GM20431 (cell line): ENCODE measurements at regions not wholly inside any gene's neighbourhood (a gene's known extent, or its start where the extent isn't known, plus 50 kb on each side); places are given as distances from the start of the nearest gene placed in this dataset.

ENCODE experiments used
- in situ Hi-C: fragments of 300-500 bp; cut with MseI, MboI; formaldehyde crosslinking; loops from one replicate; pipeline ENCODE4 v1.15.0; 2020; ENCODE audit warnings: low sequenced_read_pairs; ENCODE audit not compliant: unreplicated experiment

GRCh38 chr15:47529241-47529640 is 188.1 kb upstream of the SEMA6D start:
- in situ Hi-C loops: no loop called here

DNA sequence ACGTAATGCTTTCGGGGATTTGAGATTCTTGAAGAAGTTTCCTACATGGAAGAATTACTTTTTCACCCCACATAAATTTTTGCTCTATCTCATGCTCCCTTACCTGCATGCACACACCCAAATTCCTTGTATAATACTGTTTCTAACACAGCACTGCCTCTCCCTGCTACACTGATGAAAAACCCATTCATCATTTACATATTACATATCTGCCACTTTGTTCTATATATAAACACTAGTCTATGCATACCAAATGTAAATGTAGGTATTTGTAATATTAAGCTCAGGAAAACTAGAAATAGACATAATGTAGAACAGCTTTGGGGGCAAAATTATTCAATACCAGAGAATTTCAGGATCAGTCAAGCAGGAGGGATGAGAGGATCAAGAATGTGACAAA is 182.6 kb upstream of the SEMA6D start:
- in situ Hi-C loops: no loop called here

- in situ Hi-C loops: no loop called here
Measured at GRCh38 chr15:47541562-47541961, 175.7 kb upstream of the SEMA6D start.

DNA sequence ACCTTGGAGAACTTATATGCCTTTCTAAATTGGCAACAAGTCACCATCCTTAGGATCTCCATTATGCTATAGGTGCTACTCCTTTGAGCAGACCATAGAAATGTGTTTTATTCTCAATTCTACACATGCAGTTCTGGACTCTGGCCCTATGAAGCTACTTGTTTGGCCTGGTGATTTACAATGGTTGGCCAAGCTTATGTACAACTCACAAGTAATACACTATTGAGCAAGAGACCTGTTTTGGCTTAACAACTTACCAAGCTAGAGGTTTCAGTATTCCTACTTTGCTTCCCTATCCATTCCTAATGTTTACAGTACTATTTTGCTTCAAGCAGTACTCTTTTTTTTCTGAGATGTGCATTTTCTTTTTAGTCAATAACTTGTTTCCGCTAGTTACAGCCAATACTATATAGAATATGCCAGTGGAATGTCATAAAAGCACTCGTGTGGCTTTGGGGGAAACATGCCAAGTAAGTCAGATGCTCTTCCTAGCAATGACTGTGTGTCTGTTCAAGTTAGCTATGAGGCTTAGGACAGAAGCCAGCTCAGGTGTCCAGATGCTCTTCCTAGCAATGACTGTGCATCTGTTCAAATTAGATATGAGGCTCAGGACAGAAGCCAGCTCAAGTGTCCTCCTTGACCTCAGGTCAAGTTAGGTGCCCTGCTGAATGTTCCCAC is 174.9 kb upstream of the SEMA6D start:
- in situ Hi-C loops: no loop called here

DNA sequence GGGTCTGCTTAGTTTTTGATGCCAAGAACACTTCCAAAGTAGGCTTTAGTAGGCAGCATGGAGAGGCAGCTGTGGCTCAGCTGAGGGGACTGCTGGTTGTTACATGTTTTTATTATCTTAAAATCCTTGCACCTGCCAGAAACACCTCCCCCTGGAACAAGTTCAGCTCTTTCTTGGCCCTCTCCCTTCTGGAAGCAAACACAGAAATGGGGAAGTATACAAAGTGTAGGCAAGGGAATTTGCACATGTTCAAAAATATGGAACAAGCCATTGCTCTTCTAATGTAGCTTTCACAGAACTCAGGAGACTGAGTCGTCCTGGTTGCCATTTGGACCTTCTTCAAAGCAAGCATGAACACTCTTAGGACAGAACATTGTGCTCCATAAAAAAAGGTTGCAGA is 169.1 kb upstream of the SEMA6D start:
- in situ Hi-C loops: no loop called here

GRCh38 chr15:47548986-47549385 is 168.3 kb upstream of the SEMA6D start:
- in situ Hi-C loops: no loop called here

DNA sequence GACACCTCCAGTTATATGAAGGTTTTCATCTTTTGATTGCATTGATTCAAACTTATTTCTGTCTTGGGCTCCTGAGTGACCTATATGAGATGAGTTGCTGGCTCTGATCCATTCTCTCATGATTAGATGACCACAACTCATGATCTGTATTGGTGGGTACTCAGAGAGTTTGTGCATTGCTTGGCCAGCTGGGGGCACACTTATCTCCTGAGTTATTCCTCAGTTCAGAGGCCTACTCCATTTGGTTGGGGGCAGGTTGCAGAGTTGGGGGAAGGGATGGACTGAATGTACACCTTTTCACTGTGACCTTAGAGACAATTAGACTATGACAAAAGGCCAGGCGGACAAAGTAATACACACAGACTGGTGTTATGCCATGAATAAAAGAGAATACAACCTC is 166.2 kb upstream of the SEMA6D start:
- in situ Hi-C loops: no loop called here

DNA sequence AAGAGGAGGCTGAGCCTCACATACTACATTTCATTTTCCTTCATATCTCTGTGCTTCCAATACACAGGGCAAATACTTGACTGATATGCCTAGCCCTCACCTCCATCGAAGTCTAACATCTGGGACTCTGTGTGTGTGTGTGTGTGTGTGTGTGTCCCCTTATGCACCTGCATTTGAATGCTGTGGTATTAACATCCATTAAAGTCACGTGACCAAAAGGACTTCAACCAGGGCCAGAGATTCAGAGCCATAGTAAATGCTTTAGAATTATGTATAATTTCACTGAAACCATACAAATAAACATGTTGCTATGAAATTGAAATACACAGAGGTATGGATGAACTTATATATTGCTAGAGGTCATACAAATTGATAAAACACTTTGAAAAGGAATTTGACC is 165.8 kb upstream of the SEMA6D start:
- in situ Hi-C loops: no loop called here

GRCh38 chr15:47552978-47553608 is 164.2 kb upstream of the SEMA6D start:
- in situ Hi-C loops: no loop called here

DNA sequence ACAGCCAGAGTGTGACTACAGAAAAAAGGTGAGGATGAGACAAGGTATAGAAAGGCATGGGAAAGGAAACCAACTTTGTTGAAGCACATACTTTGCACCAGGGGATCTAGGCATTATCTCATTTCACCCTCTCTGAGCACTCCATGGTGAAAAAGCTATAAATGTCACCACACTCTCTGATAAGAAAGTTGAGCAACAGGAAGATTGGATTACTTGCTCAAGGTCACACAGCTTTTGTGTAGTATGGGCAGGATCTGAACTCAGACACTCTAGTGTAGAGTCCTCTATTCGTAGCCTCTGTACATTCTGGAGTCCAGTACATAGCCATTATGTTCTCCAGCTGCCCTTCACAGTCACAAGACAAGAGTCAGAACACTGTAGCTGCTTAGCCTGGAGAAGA is 163.4 kb upstream of the SEMA6D start:
- in situ Hi-C loops: no loop called here

GRCh38 chr15:47561102-47561501 is 156.2 kb upstream of the SEMA6D start:
- in situ Hi-C loops: no loop called here

- in situ Hi-C loops: no loop called here
Measured at GRCh38 chr15:47565949-47566348, 151.4 kb upstream of the SEMA6D start.

DNA sequence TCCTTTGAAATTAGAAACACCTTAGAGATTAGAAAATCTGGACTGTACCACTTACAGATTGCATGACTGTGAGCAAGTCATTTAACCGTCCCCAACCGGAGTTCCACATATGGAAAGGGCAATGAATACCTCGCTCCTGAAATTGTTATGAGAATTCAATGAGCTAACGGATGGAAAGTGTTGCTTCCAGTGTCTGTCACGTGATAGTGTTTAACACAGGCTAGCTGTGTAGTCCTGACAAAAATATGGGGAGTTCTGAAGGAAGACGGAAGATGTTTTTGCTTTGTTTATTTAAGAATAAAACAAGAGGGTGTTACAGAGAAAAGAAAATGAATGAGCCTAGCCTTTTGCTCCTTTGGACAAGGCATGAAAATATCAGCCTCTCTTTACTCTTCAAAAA is 150.7 kb upstream of the SEMA6D start:
- in situ Hi-C loops: no loop called here

- in situ Hi-C loops: no loop called here
Measured at GRCh38 chr15:47568030-47568429, 149.3 kb upstream of the SEMA6D start.

DNA sequence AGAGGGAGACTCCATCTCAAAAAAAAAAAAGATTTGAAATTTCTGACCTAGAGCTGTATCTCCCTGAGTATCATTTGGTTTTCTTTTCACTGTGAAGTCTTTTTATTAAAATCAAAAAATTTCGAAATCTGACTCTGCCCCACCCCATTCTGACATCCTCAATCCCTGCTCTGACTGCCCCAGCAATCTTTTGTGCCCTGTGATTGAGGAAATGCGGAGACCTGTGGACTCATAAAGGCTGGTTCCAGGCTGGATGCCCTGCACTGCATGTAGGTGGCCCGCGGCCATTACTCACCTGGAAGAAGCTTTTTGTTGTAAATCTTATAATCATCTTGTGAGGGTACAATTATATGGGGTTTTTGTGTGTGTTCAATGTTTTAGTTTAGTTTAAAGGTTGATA is 147.3 kb upstream of the SEMA6D start:
- in situ Hi-C loops: no loop called here

DNA sequence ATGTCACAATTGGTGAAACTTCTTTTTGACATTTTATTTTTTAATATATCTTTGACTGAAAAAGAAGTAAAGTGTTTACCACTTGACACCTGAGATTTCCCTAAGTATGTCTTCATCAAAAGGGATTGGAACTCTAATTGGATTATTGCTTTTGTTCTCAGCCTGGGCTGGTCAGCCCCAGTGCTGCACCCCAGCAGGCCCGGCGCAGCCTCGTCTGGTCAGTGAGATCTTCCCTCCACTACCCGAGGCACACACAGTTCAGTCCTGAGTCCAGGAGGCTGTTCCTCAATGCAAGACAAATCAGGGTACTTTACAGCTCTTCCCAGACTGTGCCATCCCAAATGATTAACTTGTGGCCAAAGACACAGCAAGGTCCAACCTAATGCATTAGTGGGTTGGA is 146.9 kb upstream of the SEMA6D start:
- in situ Hi-C loops: no loop called here

DNA sequence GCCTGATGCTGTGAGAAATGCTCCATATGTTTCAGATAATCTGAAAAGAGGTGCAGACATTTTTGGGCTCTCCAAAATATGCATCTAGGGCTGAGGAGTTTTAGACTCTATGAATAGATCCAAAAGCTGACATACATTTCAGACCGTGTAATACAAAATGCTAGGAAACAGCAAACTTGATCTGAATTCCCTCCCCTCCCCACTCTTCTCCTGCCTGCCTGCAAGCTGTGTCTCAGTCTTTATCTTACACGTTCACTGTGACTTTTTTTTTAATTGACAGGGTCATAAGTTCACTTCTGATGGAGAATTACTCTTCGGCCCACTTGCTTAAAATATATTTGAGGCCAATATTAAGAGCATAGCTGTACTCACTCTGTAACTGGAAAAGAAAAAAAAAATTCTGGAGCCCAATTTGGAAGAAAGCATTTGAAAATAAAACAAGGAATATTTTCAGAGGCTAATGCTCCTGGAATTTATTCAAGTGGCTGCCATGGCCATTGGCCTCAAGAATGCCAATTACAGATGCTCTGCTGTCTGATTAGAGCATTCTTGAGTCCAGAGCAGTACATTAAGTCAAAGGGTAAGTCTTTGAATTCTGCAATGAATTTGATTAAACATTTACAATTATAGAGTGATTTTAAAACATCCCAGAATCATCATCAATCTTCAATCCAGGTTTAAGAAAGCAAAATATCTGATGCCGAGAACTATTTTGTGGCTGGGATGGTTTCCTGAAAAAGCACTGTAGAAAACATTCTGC is 146.2 kb upstream of the SEMA6D start:
- in situ Hi-C loops: no loop called here

GRCh38 chr15:47573673-47574072 is 143.6 kb upstream of the SEMA6D start:
- in situ Hi-C loops: no loop called here

DNA sequence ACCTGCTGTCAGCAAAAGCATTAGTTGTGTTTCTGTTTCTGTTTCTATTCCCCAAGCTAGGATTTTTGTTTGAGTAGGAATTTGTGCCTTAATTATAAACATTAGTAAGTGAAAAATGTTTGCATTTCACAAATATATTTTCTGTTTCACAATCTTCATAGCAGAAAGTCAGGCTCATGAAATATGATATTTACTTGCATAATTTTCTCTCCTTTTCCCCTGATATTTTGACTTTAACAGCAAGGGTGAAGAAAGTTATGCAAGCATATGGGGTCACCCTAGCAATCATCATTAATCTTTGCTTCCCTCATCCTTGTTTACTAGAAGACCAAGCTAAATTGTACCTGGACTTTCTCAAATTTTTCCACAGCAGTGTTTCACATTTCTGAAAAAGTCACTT is 140.3 kb upstream of the SEMA6D start:
- in situ Hi-C loops: no loop called here

DNA sequence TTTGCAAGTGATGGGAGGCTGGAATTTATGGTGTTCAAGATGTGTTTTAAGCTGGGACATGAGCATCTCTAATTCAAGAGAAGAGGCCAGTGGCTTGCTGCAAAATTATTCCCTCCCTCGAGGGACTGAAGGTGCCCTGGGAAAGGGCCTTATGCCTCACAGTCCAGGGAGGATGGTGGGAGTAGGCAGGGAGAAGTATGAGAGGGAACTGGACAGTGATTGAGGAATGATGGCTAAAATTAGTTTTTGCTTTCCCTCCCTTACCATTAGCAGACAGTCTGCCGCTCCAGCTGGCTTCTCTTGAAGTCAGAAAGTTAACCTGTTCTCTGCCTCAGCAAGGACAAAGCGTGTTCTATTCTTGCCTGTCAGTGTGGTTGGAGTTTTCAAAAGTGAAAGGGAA is 139.8 kb upstream of the SEMA6D start:
- in situ Hi-C loops: no loop called here

GRCh38 chr15:47582233-47582632 is 135.1 kb upstream of the SEMA6D start:
- in situ Hi-C loops: no loop called here
